HepG2 (cell line): ENCODE measurements at regions not wholly inside any gene's neighbourhood (a gene's known extent, or its start where the extent isn't known, plus 50 kb on each side); places are given as distances from the start of the nearest gene placed in this dataset.

Source experiments
- ATAC-seq: fragments of 200-7000 bp; cut with Tn5 transposase; 3 replicates; pipeline ENCODE4 v1.9.1; 2020; ENCODE audit warnings: mild to moderate bottlenecking, moderate library complexity
- BruUV-seq: library from RNA; stranded (reverse); fragments of 400-500 nt; replicated peaks from 2 replicates; lab custom pipeline; 2021; lab: Mats Ljungman, UMichigan
- CTCF ChIA-PET: fragments of 300-600 bp; formaldehyde crosslinking; extraction: SDS; loops from one replicate; lab custom pipeline; 2021; ENCODE audit warnings: low total read pairs, inconsistent platforms, low intra/inter-chr PET ratio; lab: Yijun Ruan, JAX
- POLR2A ChIA-PET: fragments of 350-600 bp; sonication (Branson Sonifier 250); formaldehyde crosslinking; loops from one replicate; lab custom pipeline; 2020; ENCODE audit warnings: antibody characterized with exemption, inconsistent platforms; lab: Yijun Ruan, JAX
- DNase-seq: peaks from one replicate; pipeline ENCODE4 v3.0.0-alpha.2; 2015; ENCODE audit warnings: low spot score
- FAIRE-seq: peaks from 3 replicates; lab custom pipeline; 2011; peaks lifted over from hg19 to GRCh38; lab: Jason Lieb, UNC
- H2AFZ ChIP-seq: one replicate; pipeline ENCODE4 v1.6.1; 2011; ENCODE audit warnings: low read length, inconsistent platforms
- H3K27ac ChIP-seq: fragments of 300-600 bp; 3 replicates; pipeline ENCODE4 v1.8.0; 2011; ENCODE audit warnings: mixed run types, mild to moderate bottlenecking, mixed read lengths, low read length, inconsistent platforms; ENCODE audit not compliant: insufficient read depth; ENCODE audit errors: extremely low read length
- H3K27me3 ChIP-seq, 2 experiments: fragments of 200-600 bp in 1 of 2; 2 replicates in 1 of 2; 3 replicates in 1 of 2; pipeline versions ENCODE4 v1.6.0 to v1.8.0; 2011; ENCODE audit warnings: low read length in 2 of 2, mild to moderate bottlenecking in 2 of 2, moderate library complexity in 2 of 2, inconsistent platforms in 1 of 2; ENCODE audit not compliant: insufficient read depth in 2 of 2, control insufficient read depth in 1 of 2
- H3K36me3 ChIP-seq, 2 experiments: fragments of 200-600 bp in 1 of 2; replicated peaks in 1 of 2; 2 replicates in 1 of 2; 3 replicates in 1 of 2; pipeline versions ENCODE4 v1.5.1 to v1.8.0; 2011; ENCODE audit warnings: low read length in 2 of 2, inconsistent platforms in 1 of 2; ENCODE audit not compliant: insufficient read depth in 2 of 2, control insufficient read depth in 1 of 2
- H3K4me1 ChIP-seq: 2 replicates; pipeline ENCODE4 v1.5.1; 2012; ENCODE audit warnings: low read length, inconsistent platforms; ENCODE audit not compliant: insufficient read depth
- H3K4me2 ChIP-seq: 2 replicates; pipeline ENCODE4 v1.6.0; 2011; ENCODE audit warnings: low read depth, low read length, inconsistent platforms
- H3K4me3 ChIP-seq, 3 experiments: fragments of 200-600 bp in 1 of 3; sonication (generic), shearing (Covaris generic) in 1 of 3; replicated peaks in 1 of 3; 2 replicates each; pipeline ENCODE4 v1.5.1; 2011 to 2016; ENCODE audit warnings: low read length in 3 of 3, inconsistent platforms in 2 of 3, low read depth in 2 of 3, mild to moderate bottlenecking in 2 of 3, control low read depth in 1 of 3, mixed read lengths in 1 of 3; ENCODE audit not compliant: insufficient read depth in 1 of 3
- H3K79me2 ChIP-seq: one replicate; pipeline ENCODE4 v1.6.1; 2011; ENCODE audit warnings: low read length, inconsistent platforms; ENCODE audit not compliant: insufficient read depth
- H3K9ac ChIP-seq: 2 replicates; pipeline ENCODE4 v1.6.0; 2011; ENCODE audit warnings: mild to moderate bottlenecking, low read depth, low read length, inconsistent platforms; ENCODE audit not compliant: insufficient read depth
- H3K9me3 ChIP-seq: 2 replicates; pipeline ENCODE4 v1.5.1; 2012; ENCODE audit warnings: mild to moderate bottlenecking, low read length
- H4K20me1 ChIP-seq: 2 replicates; pipeline ENCODE4 v1.6.0; 2011; ENCODE audit warnings: inconsistent platforms, mild to moderate bottlenecking, low read length, moderate library complexity; ENCODE audit not compliant: insufficient read depth
- CHCHD3 ChIP-seq: sonication (generic); formaldehyde crosslinking; IDR thresholded peaks from 2 replicates; pipeline ENCODE4 v1.8.0; 2022; ENCODE audit warnings: mild to moderate bottlenecking, missing genetic modification reagents, moderate library complexity
- DR1 ChIP-seq: sonication (generic); formaldehyde crosslinking; IDR thresholded peaks from 2 replicates; pipeline ENCODE4 v1.8.0; 2021; ENCODE audit warnings: mild to moderate bottlenecking, missing genetic modification reagents, inconsistent platforms
- EED ChIP-seq: sonication (generic); formaldehyde crosslinking; IDR thresholded peaks from 2 replicates; pipeline ENCODE4 v1.5.0; 2020; ENCODE audit warnings: mild to moderate bottlenecking, missing genetic modification reagents
- POGZ ChIP-seq: sonication (generic); formaldehyde crosslinking; IDR thresholded peaks from 2 replicates; pipeline ENCODE4 v1.4.0; 2020; ENCODE audit warnings: mild to moderate bottlenecking, missing genetic modification reagents
- ZBTB3 ChIP-seq: sonication (generic); formaldehyde crosslinking; IDR thresholded peaks from 2 replicates; pipeline ENCODE4 v1.4.0; 2020; ENCODE audit warnings: low read depth, mild to moderate bottlenecking, moderate library complexity, missing genetic modification reagents, borderline replicate concordance
- ZBTB38 ChIP-seq: sonication (generic); formaldehyde crosslinking; IDR thresholded peaks from 2 replicates; pipeline ENCODE4 v1.5.1; 2020; ENCODE audit warnings: mild to moderate bottlenecking, missing genetic modification reagents
- ZNF160 ChIP-seq: sonication (generic); formaldehyde crosslinking; IDR thresholded peaks from 2 replicates; pipeline ENCODE4 v1.8.0; 2022; ENCODE audit warnings: mild to moderate bottlenecking, inconsistent platforms, missing genetic modification reagents
- ZNF790 ChIP-seq: sonication (generic); formaldehyde crosslinking; IDR thresholded peaks from 2 replicates; pipeline ENCODE4 v1.8.0; 2022; ENCODE audit warnings: missing genetic modification reagents, mild to moderate bottlenecking, borderline replicate concordance
- WGBS: methylation state at CpG from one replicate; pipeline ENCODE4 v1.1.6; 2017; ENCODE audit warnings: low lambda C conversion rate; 5-methylcytosine and 5-hydroxymethylcytosine counted together
- in situ Hi-C: cut with HindIII; loops from 2 replicates; pipeline ENCODE4 v1.10.0; 2017; ENCODE audit warnings: low pct_unique_long_range_greater_than_20kb; ENCODE audit not compliant: extremely low pct_ligation_motif_present
- intact Hi-C: fragments of 100-400 bp; cut with micrococcal nuclease; formaldehyde crosslinking; loops from one replicate; pipeline ENCODE4 v1.10.0; 2022; ENCODE audit not compliant: unreplicated experiment
- TF ChIP-seq, protein P1 (sequence below): sonication (generic); formaldehyde crosslinking; IDR thresholded peaks from 2 replicates; pipeline ENCODE4 v1.4.0; 2020; ENCODE audit warnings: mild to moderate bottlenecking, missing genetic modification reagents
- TF ChIP-seq, protein P2 (sequence below), 2 experiments: sonication (generic) in 1 of 2; formaldehyde crosslinking in 1 of 2; IDR thresholded peaks; 2 replicates each; pipeline versions ENCODE4 v1.6.1 to v1.9.0; 2014 to 2022; ENCODE audit warnings: antibody characterized with exemption in 1 of 2, borderline replicate concordance in 1 of 2, inconsistent platforms in 1 of 2, low read depth in 1 of 2, missing genetic modification reagents in 1 of 2
- TF ChIP-seq, protein P3 (sequence below): sonication (generic); formaldehyde crosslinking; IDR thresholded peaks from 2 replicates; pipeline ENCODE4 v1.4.0; 2020; ENCODE audit warnings: low read depth, missing genetic modification reagents

DNA sequence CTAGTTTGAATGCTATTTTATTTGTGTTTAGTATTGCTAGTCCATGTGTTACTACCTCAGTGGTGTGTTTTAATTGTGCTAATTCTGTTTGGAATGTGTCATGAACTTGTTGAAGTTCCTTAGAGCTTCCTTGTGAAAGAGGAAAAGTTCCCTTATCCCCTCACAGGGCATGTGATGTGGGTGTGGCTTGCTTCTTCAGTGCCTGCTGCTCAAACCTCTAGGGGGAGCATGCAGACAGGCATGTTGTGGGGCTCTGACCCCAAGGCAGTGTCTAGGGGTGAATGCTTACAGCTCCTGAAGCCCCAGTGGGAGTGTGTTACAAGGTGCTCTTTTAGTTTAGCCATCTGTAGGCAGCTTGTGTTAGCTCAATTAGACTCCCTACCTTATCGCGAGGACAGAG lies 86.5 kb downstream of the MAGED4 start (continued):
- TF ChIP-seq, protein P1, sequence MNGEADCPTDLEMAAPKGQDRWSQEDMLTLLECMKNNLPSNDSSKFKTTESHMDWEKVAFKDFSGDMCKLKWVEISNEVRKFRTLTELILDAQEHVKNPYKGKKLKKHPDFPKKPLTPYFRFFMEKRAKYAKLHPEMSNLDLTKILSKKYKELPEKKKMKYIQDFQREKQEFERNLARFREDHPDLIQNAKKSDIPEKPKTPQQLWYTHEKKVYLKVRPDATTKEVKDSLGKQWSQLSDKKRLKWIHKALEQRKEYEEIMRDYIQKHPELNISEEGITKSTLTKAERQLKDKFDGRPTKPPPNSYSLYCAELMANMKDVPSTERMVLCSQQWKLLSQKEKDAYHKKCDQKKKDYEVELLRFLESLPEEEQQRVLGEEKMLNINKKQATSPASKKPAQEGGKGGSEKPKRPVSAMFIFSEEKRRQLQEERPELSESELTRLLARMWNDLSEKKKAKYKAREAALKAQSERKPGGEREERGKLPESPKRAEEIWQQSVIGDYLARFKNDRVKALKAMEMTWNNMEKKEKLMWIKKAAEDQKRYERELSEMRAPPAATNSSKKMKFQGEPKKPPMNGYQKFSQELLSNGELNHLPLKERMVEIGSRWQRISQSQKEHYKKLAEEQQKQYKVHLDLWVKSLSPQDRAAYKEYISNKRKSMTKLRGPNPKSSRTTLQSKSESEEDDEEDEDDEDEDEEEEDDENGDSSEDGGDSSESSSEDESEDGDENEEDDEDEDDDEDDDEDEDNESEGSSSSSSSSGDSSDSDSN (CRISPR knock-in tag), result no peak
- TF ChIP-seq ZBTB38 (CRISPR knock-in tag) (no peak), DR1 (CRISPR knock-in tag) (no peak), CHCHD3 (CRISPR knock-in tag) (no peak)

DNA sequence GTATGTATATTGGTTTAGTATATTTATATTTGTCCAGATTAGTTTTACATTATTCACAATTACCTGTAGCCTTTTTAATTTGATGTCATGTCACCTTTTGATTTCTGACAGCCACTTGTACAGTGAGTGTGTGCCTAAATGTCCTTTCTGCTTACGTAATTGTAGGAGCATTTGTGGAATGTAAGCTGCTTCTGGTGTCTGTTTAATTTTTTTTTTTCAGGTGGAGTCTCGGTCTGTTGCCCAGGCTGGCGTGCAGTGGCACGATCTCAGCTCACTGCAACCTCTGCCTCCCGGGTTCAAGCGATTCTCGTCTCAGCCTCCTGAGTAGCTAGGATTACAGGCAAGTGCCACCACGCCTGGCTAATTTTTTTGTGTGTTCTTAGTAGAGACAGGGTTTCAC lies 91.2 kb upstream of the XAGE2 start:
- ChIA-PET CTCF (no interaction called here), POLR2A (no interaction called here)
- intact Hi-C loops (no loop called here), in situ Hi-C loops (no loop called here)
- no peak for FAIRE-seq
- H2AFZ ChIP-seq, result no peak overlapping the region
- no TSS peak for BruUV-seq
- H3K4me1 ChIP-seq, result no peaks in the 10 kb centered on the region
- no peaks in the 10 kb centered on the region for H4K20me1 ChIP-seq
- DNase-seq, result no peak
- H3K9ac ChIP-seq, result no peak overlapping the region
- 0% methylated on average over 7 of the region's 8 CpGs for WGBS
- no peak overlapping the region for H3K4me2 ChIP-seq
- no peak for TF ChIP-seq ZNF160 (CRISPR knock-in tag)
- TF ChIP-seq, protein P2, sequence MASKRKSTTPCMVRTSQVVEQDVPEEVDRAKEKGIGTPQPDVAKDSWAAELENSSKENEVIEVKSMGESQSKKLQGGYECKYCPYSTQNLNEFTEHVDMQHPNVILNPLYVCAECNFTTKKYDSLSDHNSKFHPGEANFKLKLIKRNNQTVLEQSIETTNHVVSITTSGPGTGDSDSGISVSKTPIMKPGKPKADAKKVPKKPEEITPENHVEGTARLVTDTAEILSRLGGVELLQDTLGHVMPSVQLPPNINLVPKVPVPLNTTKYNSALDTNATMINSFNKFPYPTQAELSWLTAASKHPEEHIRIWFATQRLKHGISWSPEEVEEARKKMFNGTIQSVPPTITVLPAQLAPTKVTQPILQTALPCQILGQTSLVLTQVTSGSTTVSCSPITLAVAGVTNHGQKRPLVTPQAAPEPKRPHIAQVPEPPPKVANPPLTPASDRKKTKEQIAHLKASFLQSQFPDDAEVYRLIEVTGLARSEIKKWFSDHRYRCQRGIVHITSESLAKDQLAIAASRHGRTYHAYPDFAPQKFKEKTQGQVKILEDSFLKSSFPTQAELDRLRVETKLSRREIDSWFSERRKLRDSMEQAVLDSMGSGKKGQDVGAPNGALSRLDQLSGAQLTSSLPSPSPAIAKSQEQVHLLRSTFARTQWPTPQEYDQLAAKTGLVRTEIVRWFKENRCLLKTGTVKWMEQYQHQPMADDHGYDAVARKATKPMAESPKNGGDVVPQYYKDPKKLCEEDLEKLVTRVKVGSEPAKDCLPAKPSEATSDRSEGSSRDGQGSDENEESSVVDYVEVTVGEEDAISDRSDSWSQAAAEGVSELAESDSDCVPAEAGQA (IDR thresholded peaks at IDR 0.05; ENCODE audit: low read depth), result no peak
- TF ChIP-seq, protein P2 (CRISPR knock-in tag; IDR thresholded peaks at IDR 0.05; ENCODE audit: borderline replicate concordance), result no peak
- TF ChIP-seq POGZ (CRISPR knock-in tag), result no peak
- TF ChIP-seq ZBTB3 (CRISPR knock-in tag), result no peak
- no peak for TF ChIP-seq ZNF790 (CRISPR knock-in tag)
- TF ChIP-seq, protein P3, sequence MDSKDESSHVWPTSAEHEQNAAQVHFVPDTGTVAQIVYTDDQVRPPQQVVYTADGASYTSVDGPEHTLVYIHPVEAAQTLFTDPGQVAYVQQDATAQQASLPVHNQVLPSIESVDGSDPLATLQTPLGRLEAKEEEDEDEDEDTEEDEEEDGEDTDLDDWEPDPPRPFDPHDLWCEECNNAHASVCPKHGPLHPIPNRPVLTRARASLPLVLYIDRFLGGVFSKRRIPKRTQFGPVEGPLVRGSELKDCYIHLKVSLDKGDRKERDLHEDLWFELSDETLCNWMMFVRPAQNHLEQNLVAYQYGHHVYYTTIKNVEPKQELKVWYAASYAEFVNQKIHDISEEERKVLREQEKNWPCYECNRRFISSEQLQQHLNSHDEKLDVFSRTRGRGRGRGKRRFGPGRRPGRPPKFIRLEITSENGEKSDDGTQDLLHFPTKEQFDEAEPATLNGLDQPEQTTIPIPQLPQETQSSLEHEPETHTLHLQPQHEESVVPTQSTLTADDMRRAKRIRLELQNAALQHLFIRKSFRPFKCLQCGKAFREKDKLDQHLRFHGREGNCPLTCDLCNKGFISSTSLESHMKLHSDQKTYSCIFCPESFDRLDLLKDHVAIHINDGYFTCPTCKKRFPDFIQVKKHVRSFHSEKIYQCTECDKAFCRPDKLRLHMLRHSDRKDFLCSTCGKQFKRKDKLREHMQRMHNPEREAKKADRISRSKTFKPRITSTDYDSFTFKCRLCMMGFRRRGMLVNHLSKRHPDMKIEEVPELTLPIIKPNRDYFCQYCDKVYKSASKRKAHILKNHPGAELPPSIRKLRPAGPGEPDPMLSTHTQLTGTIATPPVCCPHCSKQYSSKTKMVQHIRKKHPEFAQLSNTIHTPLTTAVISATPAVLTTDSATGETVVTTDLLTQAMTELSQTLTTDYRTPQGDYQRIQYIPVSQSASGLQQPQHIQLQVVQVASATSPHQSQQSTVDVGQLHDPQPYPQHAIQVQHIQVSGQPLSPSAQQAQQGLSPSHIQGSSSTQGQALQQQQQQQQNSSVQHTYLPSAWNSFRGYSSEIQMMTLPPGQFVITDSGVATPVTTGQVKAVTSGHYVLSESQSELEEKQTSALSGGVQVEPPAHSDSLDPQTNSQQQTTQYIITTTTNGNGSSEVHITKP (CRISPR knock-in tag), result no peak
- no peak for TF ChIP-seq EED (CRISPR knock-in tag)
- no peak overlapping the region for H3K27ac ChIP-seq
- no peak for ATAC-seq
- no peaks in the 10 kb centered on the region for H3K27me3 ChIP-seq
- H3K79me2 ChIP-seq, result no peaks in the 10 kb centered on the region
- no peaks in the 10 kb centered on the region for H3K9me3 ChIP-seq
- no peak overlapping the region for H3K4me3 ChIP-seq
- H3K36me3 ChIP-seq, result no peaks in the 10 kb centered on the region
